ENCODE measurements at regions not wholly inside any gene's neighbourhood (a gene's known extent, or its start where the extent isn't known, plus 50 kb on each side); places are given as distances from the start of the nearest gene placed in this dataset.

DNA sequence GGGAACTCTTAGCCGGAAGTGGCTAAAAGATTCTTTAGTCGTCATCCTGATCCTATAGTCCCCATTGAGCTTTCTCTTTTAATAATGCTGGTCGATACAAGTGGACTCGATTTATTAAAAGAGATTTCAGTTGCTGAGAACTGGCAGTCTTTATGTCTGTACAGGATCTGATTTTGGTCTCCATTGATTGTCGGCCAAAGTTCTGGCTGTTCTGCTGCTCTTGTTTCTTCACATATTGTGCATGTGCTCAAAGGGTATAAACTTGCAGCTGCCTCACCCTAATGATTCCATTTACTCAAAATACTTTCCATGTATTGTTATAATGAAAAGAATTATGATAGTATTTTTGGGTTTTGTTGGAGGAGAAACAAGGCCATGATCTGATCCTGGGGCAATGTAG is 100.7 kb upstream of the CTTNBP2 start:
- DNase-seq (ENCODE audit: low read depth): no peak

DNA sequence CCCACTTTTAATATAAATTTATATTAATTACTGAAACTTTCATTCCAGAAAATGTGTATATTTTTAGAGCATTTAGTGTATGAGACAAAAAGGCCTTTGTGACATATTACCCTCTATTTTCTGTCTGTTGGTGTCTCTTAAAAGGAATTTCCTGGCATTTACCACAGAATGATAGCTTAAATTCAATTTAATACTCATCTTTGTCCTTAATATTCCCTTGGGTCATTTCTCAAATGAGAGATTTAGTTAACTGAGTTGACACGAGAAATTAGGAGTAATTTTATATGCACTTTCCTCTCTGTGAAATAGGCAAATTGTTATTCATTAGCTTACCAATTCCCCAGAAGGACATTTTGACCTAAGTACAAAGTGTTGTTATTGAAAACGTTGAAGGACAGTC is 101.7 kb upstream of the CTTNBP2 start:
- DNase-seq (ENCODE audit: low read depth): no peak

DNA sequence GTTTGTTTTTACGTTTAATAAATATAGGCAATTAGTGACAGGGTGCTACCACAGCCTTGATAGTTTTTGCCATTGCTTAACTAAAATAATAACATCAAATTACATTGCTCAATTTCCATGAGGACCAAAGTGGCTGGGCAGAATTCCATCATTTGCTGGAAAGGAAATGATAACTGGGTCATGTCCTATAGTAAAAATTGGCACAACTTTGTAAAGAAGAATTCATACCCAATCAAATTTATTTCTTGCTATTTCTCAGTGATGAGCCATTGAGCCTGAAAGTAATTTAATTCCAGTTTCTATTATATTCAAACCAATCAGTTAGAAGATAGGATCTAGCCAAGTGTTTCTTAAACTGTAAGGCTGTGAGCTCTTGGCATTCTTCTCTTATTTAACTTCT is 102.2 kb upstream of the CTTNBP2 start:
- DNase-seq (ENCODE audit: low read depth): no peak

DNA sequence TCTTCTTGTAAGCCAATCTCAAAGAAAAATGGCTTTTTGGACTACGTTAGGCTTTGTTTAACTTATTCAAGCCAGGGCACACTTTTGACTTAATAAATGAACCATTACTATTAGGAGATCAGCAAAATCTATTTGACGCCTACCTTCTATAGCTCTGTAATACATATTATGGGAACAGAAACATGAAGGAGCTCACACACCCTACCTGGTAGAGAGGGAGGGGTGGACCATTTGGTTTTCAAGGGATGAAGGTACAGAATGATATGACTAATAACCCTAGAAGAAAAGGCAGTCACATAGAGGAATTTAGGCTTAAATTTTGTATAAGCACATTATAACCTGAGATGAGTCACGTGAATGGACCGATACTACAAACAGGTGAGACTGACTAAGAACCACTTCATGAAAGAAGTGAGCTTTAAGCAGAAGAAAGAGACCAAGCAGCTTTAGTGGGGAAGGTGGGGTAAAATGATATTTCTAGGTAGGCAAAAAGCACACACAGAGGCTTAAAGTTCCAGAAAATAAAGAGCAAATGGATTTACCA is 106.8 kb upstream of the CTTNBP2 start:
- no peak for DNase-seq (ENCODE audit: low read depth)

DNA sequence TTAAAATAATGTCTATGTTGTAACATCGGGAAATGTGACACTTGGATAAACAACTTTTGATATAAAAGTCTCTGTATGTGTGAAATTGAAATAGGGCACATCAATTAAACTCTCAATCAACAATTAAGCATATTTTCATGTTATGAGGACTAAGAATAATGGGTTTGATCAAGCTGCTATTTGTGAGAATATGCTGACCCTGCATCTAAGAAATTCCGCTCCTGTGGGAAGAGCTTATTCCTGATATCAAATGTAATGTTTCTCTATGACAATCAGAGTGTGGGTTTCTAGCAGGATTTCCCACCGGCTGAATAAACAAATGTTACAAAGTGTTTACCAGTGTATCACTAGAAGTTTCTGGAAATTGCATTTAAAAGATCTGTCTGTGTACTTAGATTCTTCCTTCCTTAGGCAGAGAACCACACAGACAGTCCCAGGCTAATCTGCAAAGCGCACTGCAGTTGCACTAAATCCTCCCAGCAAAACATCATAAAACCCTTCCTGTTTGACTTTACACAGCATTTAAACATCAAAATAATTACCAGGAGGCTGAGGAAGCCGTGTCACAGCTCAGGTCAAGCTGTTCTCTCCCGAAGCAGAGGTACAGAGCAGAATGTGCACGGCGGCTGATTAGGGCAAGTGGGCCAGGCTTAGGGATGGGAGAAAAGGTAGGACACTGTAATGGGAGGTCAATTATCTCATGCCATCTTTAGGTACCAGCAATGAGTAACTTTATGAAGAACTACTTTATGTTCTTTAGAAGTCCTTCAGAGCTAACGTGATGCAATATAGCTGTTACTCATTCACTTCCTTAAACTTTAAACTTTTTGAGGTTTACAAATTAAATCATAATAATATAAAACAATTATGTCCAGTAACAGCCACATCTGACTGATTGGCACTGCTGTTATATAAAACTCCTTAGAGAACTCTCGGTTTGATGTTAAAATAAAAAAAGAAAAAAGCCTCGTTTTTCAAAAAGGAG is 109.1 kb upstream of the CTTNBP2 start:
- no peak for DNase-seq (ENCODE audit: low read depth)

DNA sequence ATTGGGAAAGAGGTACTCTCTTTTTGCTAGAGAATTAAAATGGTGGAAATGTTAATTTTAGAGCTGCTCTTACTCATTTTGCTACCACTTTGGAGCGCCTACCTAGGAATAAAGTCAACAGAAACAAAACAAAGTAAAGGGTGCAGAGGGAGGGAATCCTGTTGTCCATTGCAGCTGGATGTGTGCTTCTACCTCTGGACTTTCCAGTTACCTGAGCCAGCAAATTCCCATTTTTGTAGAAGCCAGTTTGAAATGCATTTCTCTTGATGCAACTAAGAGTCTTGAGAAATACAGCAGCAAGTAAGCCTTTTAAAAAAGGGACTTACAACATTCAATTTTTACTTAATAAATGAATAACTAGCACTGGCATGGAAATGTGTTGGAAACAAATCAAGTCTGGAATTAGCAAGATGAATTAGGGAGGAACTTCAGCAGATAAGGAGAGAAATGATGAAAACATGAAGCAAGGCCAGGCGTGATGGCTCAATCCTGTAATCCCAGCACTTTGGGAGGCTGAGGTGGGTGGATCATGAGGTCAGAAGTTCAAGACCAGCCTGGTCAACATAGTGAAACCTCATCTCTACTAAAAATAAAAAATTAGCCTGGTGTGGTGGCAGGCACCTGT is 113.5 kb upstream of the CTTNBP2 start:
- no peak for DNase-seq (ENCODE audit: low read depth)

DNA sequence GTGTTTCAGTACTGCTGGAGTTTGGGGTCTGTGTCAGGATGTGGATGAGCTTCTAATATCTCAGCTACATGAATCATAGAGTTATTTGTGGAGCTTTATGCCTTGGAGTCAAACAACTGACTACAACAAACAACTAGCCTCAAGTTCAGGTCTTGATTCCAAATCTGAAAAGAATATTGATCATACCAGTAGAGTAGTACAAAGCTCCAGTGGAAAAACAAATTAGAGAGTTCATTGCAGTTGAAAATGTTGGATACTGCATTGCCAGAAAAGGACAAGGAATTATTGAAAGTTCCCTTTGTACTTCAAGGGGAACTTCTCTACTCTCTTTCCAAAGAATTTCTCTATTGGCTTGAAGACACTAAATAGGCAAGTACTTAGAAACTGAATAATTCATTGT is 117.6 kb upstream of the CTTNBP2 start:
- no peak for DNase-seq (ENCODE audit: low read depth)

DNA sequence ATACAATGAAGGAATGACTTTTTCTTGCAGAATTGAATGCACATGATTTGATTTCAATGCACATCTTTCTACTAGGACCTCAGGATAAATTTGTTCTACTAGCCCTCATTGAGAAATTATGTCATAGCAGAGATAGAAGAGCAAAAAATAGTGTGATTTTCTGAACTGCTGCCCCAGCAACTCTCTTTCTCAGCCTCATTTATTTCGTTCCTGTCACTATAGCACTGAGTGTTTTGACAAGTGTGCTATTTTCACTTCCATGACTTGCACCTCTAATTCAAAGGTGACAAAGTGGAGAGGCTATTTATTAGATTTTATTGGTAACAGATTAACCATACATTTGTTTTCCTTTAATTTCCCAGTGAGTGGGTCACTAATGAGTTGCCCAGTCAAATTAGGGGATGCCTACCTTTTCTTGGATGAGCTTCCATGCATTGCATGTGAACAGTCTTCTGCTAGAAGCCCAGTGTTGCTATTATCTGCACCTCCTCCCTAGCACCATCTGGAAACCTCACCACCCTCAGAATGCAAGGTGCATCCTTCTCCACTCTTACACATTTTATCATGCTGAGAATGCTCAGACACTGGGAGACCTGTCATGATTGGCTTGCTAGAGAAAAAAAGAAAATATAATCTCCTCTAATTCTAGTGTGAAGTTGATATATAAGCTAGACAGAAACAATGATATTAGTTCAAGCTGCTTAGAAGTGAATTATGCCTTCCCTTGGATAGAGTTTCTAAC is 119.6 kb upstream of the CTTNBP2 start:
- no peak for DNase-seq (ENCODE audit: low read depth)

DNA sequence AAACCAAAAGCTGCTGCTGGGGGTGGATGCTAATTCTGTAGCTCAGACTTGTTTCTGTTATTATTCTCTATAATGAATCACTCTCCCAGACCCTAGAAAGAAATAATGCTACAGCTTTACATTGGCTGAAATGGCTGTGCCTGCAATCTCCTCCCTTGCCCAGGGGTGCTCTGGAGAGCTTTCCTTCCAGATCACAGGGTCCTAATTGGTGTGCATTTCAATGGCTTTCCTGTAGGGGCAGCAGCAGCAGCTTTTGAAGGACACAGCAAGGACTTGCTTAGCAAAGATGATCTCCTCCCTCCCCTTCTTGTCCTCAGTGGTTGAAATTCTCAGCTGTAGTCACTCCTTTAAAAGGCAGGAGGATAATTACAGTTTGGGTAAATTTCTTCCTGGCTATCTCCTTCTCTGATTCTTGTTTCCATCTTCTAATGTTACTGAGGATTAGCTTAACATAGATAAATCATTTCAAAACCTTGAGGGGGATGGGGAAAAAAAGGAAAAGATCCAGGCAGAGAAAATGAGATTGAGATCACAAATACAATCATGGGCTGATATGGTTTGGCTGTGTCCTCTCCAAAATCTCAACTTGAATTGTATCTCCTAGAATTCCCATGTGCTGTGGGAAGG is 120.2 kb upstream of the CTTNBP2 start:
- no peak for DNase-seq (ENCODE audit: low read depth)

DNA sequence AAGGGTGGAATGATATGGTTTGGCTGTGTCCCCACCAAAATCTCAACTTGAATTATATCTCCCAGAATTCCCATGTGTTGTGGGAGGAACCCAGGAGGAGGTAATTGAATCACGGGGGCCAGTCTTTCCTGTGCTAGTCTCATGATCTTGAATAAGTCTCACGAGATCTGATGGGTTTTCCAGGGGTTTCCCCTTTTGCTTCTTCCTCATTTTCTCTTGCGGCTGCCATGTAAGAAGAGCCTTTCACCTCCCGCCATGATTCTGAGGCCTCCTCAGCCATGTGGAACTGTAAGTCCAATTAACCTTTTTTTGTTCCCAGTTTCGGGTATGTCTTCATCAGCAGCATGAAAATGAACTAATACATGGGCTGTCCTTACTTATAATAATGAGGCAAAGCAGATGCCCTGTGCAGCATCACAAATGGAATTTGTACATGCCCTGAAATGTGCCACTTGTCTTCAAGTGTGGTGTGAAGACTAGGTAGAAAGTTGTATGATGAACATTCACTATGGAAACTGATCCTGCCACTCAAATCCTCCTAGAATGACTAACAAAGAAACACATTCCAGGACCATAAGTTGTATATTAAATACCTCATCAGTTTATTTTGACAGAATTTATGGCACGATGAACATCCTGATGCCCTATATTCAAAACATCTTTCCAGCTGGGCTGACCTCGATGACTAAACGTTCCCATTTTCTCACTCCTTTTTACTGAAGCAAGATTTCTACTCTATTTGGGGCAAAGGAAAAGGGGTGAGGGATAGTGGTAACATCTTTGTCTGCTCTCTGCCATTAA is 122.8 kb upstream of the CTTNBP2 start:
- DNase-seq (ENCODE audit: low read depth): no peak

DNA sequence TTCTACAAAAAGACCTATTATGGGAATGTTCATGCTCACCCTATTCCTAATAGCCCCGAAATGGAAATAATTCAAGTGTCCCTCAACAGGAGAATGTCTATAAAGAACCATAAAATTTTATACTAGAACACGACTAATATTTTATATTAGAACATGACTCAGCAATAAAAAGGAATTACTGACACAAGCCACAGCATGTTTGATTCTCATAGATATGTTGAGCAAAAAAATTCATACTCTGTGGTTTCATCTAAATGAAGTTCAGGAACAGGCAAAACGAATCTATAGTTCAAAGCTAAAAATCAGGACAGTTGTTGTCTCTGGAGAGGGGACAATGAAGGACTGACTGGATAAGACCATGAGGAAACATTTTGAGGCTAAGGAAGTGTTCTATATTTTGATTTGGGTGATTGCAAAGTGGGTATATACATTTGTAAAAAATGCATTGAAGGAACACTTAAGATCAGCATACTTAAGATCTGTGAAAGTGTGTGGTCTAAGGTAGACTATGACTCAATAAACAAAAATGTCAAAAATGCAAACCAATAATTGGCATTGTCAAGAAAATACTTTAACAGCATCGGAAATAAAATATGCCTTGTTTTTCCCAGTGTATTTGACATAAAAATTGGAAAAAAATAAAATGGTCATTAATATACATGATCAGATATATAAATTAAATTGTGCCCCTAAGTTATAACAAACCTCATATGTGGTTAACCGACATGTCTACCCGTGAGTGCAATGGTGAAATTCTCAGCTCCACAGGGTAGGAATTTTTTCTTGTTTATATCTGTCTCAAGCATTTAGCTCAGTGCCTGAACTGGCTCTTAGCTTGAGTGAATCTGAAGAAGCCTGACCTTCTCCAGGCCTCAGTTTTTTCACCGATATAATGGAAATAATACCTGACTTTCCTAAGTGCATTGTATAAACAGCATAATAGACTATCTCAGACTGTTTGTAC is 124.9 kb upstream of the CTTNBP2 start:
- no peak for DNase-seq (ENCODE audit: low read depth)

DNA sequence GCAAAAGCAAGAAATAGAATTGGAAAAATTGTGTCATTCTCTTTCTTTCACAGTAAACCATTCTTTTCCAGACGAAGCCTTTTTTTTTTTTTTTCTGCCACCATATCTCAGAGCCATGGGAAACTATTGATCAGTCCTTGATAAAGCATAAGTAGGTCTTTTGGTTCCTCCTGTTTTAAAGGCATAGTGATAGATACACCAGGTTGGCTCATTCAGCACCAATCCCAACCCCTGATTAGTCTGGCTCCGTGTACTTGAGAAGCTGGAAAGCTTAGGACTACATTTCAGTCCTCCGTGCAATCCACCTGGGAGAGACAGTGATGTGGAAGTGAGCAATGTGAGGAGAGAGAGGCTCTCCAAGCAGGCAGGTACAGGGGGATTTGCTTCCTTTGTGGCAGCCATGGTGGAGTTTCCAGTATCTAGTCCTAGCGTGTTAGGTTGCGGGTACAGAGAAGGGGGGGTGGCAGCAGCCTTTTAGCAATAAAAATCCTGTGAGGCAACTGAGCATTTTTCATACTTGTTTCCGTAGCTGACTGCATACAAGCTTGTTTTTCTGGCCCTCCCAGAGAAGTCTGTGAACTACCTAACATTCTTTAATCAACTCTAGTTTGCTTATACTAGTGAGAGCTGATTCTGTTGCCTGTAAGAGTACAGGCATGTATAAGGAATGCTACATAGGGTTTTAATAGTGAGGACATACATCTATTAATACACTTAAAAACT is 127.4 kb upstream of the CTTNBP2 start:
- DNase-seq (ENCODE audit: low read depth): no peak

DNA sequence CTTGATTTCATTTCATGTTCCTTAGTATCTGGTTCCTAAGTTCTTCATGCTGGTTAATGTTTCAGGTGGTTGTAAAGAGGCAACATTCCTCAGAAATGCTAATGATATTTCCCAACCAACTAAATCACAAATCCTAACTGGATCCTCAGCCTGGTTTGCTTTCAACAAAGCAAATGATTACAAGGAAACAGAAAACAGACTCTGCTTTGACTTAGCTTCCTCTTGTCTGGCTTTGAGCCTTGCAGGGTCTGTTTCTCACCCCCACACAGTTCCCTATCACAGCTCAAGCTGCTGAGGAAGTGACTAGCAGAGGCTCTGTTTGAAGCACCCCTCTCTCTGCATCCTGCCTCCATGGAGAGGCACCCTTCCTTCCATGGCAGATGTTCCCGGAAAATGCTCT is 130.2 kb upstream of the CTTNBP2 start:
- no peak for DNase-seq (ENCODE audit: low read depth)

DNA sequence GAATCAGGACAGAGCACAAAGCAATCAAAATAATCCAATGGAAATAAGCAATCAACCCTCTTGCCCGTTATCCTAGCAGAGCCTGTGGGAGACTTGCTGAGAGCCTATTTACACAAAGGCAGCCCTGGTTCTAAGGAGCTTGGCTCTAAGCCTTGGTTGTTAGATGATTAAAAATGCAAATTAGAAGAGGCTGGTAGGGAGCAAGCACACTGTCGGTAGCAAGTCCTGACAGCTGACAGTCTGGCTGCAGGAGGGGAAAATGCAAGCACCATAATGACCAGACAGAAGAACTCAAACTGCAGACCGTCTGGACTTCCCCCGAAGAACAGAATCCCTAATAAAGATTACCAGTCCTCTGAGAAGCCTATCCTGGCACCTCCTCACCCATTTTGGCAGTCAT is 131.8 kb upstream of the CTTNBP2 start:
- DNase-seq (ENCODE audit: low read depth): no peak

DNA sequence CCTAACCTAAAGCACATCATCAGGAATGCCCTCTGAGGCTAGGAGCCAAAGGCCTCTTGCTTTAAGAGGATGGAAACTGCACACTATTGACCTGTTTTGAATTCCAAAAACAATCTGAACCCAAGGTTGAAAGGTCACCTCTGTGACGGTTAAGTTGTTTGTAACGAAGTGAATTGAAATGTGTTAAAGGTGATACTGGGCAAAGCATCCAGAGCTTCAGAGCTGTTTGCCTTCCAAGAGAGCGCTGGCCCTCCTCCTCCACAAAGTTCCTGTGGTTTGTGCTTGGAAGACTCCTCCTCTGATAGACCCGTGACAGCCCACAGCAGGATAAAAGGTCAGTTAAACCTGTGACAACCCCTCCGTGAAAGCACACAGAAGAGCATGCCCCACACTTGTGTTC is 133.7 kb upstream of the CTTNBP2 start:
- no peak for DNase-seq (ENCODE audit: low read depth)

DNA sequence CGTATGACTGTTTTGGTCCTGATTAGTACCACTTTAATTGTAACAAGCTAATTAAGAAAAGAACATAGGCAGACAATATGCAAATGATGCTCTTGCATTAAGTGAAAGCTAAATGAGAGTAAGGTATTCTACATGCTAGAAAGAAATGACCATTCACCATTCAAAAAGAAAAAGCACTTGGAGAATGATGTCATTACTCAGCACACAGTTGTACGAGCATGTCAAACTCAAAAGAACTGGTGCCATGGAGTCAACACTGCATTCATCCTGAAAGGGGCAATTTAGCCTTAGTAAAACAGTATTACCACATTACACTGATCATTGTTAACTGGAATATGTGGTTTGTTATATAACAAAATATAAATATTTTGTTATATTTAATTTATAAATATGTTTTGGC is 136.2 kb upstream of the CTTNBP2 start:
- DNase-seq (ENCODE audit: low read depth): no peak

DNA sequence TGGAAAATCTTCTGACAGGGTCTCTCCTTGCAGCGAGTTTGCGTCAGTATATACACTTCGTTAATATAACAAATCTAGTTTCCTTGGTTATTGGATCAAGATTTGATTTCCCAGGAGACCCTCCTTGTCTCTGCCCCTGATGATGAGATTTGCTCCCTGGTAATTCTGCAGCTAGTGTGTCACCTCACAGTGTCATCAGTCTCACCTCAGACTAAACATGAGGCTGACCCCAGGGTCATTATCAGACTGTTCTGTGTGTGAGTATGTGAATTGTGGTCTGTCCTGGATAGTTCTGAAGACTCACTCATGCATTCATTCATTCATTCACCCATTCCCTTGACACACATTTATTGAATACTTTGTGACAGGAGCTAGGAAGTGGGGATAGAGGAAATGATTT is 138.4 kb upstream of the CTTNBP2 start:
- no peak for DNase-seq (ENCODE audit: low read depth)

DNA sequence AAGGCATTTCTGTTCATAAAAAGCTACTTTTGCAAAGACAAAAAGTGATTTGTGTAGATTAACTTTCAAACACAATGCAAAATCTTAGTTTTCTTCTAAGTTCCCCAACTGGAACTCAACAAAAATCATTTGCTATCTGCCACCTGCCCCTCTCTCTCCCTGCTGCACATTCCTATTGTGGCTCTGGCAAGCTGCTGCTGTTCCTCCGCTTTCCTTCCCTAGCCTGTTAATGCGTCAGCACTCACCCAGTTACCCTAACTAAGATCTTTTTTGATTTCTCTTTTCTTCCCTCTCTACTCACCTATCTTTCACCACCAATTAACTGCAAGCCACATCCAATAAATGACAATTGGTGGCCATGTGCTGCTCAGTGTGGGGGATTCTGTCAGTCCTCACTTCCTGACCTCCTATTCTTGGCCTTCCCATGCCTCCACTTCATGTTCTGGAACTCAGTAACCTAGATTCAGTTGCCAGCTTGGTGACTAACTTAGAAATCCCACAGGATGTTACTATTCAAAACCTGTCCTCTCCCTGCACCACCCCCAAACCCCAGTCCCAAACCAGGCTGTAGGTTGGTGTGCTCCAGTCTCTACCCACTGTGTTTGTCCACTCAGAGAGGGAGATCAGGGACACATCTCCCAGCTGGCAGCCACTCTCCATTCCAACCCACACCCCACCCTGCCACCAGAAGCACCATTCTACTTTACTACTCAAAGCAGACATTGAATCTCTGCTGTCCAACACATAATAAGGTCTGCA is 140.2 kb upstream of the CTTNBP2 start:
- no peak for DNase-seq (ENCODE audit: low read depth)

DNA sequence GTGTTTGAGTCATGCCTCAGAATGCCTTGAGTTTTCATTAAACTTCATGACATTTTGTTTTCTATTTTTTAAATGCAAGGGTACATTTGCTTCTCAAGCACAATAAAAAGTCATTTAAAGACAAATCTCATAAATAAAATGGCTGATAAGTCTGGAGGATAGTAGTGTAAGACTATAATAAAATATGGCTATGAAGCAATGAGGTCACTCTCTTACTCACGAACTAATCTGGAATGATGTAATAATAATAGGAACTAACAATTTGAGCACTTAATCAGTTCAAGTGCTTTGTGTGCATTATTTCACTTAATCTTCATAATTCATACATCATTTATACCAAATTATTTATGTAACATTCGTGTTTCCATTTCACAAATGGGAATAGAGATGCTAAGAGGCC is 149.3 kb upstream of the CTTNBP2 start:
- no peak for DNase-seq (ENCODE audit: low read depth)

Measured in EH (cell line).